HEK293 (cell line): ENCODE measurements at regions not wholly inside any gene's neighbourhood (a gene's known extent, or its start where the extent isn't known, plus 50 kb on each side); places are given as distances from the start of the nearest gene placed in this dataset.

ENCODE experiments used
- CTCF ChIA-PET: fragments of 350-600 bp; formaldehyde crosslinking; extraction: SDS; loops from one replicate; lab custom pipeline; 2021; ENCODE audit warnings: antibody characterized with exemption; lab: Yijun Ruan, JAX
- POLR2A ChIA-PET: fragments of 300-600 bp; formaldehyde crosslinking; extraction: SDS; loops from one replicate; lab custom pipeline; 2020; ENCODE audit warnings: antibody characterized with exemption, inconsistent platforms; lab: Yijun Ruan, JAX
- H3K27ac ChIP-seq: fragments of 200-500 bp; sonication (Bioruptor generic); 2 replicates; pipeline ENCODE4 v1.5.1; 2014; ENCODE audit warnings: low read depth, low read length, control low read depth, inconsistent platforms; ENCODE audit errors: extremely low read depth
- H3K36me3 ChIP-seq, 2 experiments: fragments of 200-500 bp in 1 of 2; sonication (Bioruptor generic) in 1 of 2; 1 replicate in 1 of 2; 2 replicates in 1 of 2; pipeline ENCODE4 v1.5.1; 2014 to 2017; ENCODE audit warnings: inconsistent platforms in 2 of 2, low read length in 2 of 2; ENCODE audit not compliant: control insufficient read depth in 2 of 2, insufficient read depth in 1 of 2
- H3K4me1 ChIP-seq: fragments of 200-500 bp; sonication (Bioruptor generic); 2 replicates; pipeline ENCODE4 v1.5.1; 2014; ENCODE audit warnings: mild to moderate bottlenecking, low read length, inconsistent platforms; ENCODE audit not compliant: control insufficient read depth, insufficient read depth
- H3K4me3 ChIP-seq: 2 replicates; pipeline ENCODE4 v1.5.1; 2011; ENCODE audit warnings: low read depth, mild to moderate bottlenecking, control low read depth, low read length, moderate library complexity
- H3K9me3 ChIP-seq: fragments of 200-500 bp; sonication (Bioruptor generic); 2 replicates; pipeline ENCODE4 v1.5.1; 2014; ENCODE audit warnings: low read depth, low read length, inconsistent platforms; ENCODE audit not compliant: control insufficient read depth, insufficient read depth
- KLF1 ChIP-seq: fragments of 450-650 bp; formaldehyde crosslinking; IDR thresholded peaks from 2 replicates; pipeline ENCODE4 v1.5.1; 2016; ENCODE audit warnings: missing biosample characterization, missing genetic modification characterization
- MYNN ChIP-seq: fragments of 450-650 bp; formaldehyde crosslinking; IDR thresholded peaks from 2 replicates; pipeline ENCODE4 v1.5.1; 2016; ENCODE audit warnings: missing biosample characterization, missing genetic modification characterization, borderline replicate concordance
- PATZ1 ChIP-seq: fragments of 450-650 bp; formaldehyde crosslinking; IDR thresholded peaks from 2 replicates; pipeline ENCODE4 v1.5.1; 2016; ENCODE audit warnings: missing biosample characterization, missing genetic modification characterization
- SALL2 ChIP-seq: fragments of 450-650 bp; formaldehyde crosslinking; IDR thresholded peaks from 2 replicates; pipeline ENCODE4 v1.5.0; 2017; ENCODE audit warnings: missing biosample characterization, mild to moderate bottlenecking, missing genetic modification characterization, borderline replicate concordance
- ZBTB1 ChIP-seq: fragments of 450-650 bp; formaldehyde crosslinking; IDR thresholded peaks from 2 replicates; pipeline ENCODE4 v1.5.1; 2016; ENCODE audit warnings: missing biosample characterization, missing genetic modification characterization
- ZBTB44 ChIP-seq: fragments of 450-650 bp; IDR thresholded peaks from 2 replicates; pipeline ENCODE4 v1.5.1; 2018; ENCODE audit warnings: missing biosample characterization, mild to moderate bottlenecking, missing genetic modification characterization
- ZFP41 ChIP-seq: fragments of 450-650 bp; formaldehyde crosslinking; IDR thresholded peaks from 2 replicates; pipeline ENCODE4 v1.5.1; 2016; ENCODE audit warnings: missing biosample characterization, missing genetic modification characterization, borderline replicate concordance
- ZNF140 ChIP-seq: fragments of 450-650 bp; formaldehyde crosslinking; IDR thresholded peaks from 2 replicates; pipeline ENCODE4 v1.5.1; 2016; ENCODE audit warnings: missing biosample characterization, missing genetic modification characterization
- ZNF157 ChIP-seq: fragments of 450-650 bp; formaldehyde crosslinking; IDR thresholded peaks from 2 replicates; pipeline ENCODE4 v1.5.1; 2016; ENCODE audit warnings: missing biosample characterization, missing genetic modification characterization
- ZNF184 ChIP-seq: fragments of 450-650 bp; IDR thresholded peaks from 2 replicates; pipeline ENCODE4 v1.5.1; 2018; ENCODE audit warnings: missing biosample characterization, mild to moderate bottlenecking, missing genetic modification characterization
- ZNF214 ChIP-seq: fragments of 450-650 bp; formaldehyde crosslinking; IDR thresholded peaks from 2 replicates; pipeline ENCODE4 v1.5.1; 2017; ENCODE audit warnings: missing biosample characterization, mild to moderate bottlenecking, missing genetic modification characterization, borderline replicate concordance
- ZNF223 ChIP-seq: fragments of 450-650 bp; formaldehyde crosslinking; IDR thresholded peaks from 2 replicates; pipeline ENCODE4 v1.5.1; 2016; ENCODE audit warnings: missing biosample characterization, missing genetic modification characterization
- ZNF311 ChIP-seq: fragments of 450-650 bp; formaldehyde crosslinking; IDR thresholded peaks from 2 replicates; pipeline ENCODE4 v1.5.1; 2017; ENCODE audit warnings: missing biosample characterization, missing genetic modification characterization, borderline replicate concordance
- ZNF335 ChIP-seq: fragments of 450-650 bp; formaldehyde crosslinking; conservative IDR thresholded peaks from 2 replicates; pipeline ENCODE4 v1.5.1; 2016; ENCODE audit warnings: missing biosample characterization, missing genetic modification characterization
- ZNF341 ChIP-seq: fragments of 450-650 bp; formaldehyde crosslinking; IDR thresholded peaks from 2 replicates; pipeline ENCODE4; 2016; ENCODE audit warnings: low read depth, missing biosample characterization, missing genetic modification characterization
- ZNF510 ChIP-seq: fragments of 450-650 bp; formaldehyde crosslinking; IDR thresholded peaks from 2 replicates; pipeline ENCODE4 v1.5.1; 2018; ENCODE audit warnings: mild to moderate bottlenecking, missing genetic modification characterization, missing biosample characterization; ENCODE audit not compliant: insufficient replicate concordance
- ZNF555 ChIP-seq: fragments of 450-650 bp; formaldehyde crosslinking; conservative IDR thresholded peaks from 2 replicates; pipeline ENCODE4 v1.5.1; 2017; ENCODE audit warnings: missing biosample characterization, mild to moderate bottlenecking, missing genetic modification characterization, inconsistent platforms
- ZNF558 ChIP-seq: fragments of 450-650 bp; formaldehyde crosslinking; IDR thresholded peaks from 2 replicates; pipeline ENCODE4 v1.5.1; 2016; ENCODE audit warnings: missing biosample characterization, missing genetic modification characterization
- ZNF610 ChIP-seq: fragments of 450-650 bp; formaldehyde crosslinking; IDR thresholded peaks from 2 replicates; pipeline ENCODE4 v1.5.1; 2016; ENCODE audit warnings: missing biosample characterization, missing genetic modification characterization, borderline replicate concordance
- ZNF707 ChIP-seq: fragments of 450-650 bp; formaldehyde crosslinking; IDR thresholded peaks from 2 replicates; pipeline ENCODE4 v1.5.1; 2016; ENCODE audit warnings: missing biosample characterization, missing genetic modification characterization

GRCh38 chr9:16248822-16249221, 621.6 kb downstream of the BNC2 start:
- Histone ChIP-seq H3K27ac (no peak overlapping the region), H3K9me3 (no peaks in the 10 kb centered on the region), H3K4me1 (no peaks in the 10 kb centered on the region), H3K4me3 (no peak overlapping the region), H3K36me3 (no peaks in the 10 kb centered on the region)
- CTCF ChIA-PET = interaction anchor here (1.4 kb wide), 1 partner anchor 8 kb away, joined by 4 read pairs; no protein-coding TSS in a partner anchor
- TF ChIP-seq ZFP41 (tag by site-specific recombination) (no peak), ZNF157 (no peak), ZNF184 (tag by site-specific recombination) (no peak), ZNF223 (tag by site-specific recombination) (no peak), ZNF311 (tag by site-specific recombination) (no peak), SALL2 (no peak)
- POLR2A ChIA-PET = no interaction called here

GRCh38 chr9:16252616-16253015, 617.9 kb downstream of the BNC2 start:
- TF ChIP-seq ZNF335 (tag by site-specific recombination) (no peak), MYNN (no peak), ZNF555 (no peak), KLF1 (tag by site-specific recombination) (0 out of 2 replicates have a peak, but pooled peaks have one; percentile 15), ZNF140 (tag by site-specific recombination) (no peak)
- H3K4me1 ChIP-seq = no peaks in the 10 kb centered on the region
- no peak overlapping the region for H3K4me3 ChIP-seq
- ChIA-PET POLR2A (no interaction called here), CTCF (interaction anchor here (0.6 to 0.8 kb wide), 2 partner anchors 10 to 631 kb away, joined by 3 to 4 read pairs; no protein-coding TSS in a partner anchor)
- no peaks in the 10 kb centered on the region for H3K36me3 ChIP-seq
- no peaks in the 10 kb centered on the region for H3K9me3 ChIP-seq
- no peak overlapping the region for H3K27ac ChIP-seq

GRCh38 chr9:16254674-16255073, 615.8 kb downstream of the BNC2 start:
- CTCF ChIA-PET = interaction anchor here (0.8 to 1.2 kb wide), 2 partner anchors 9 to 50 kb away, joined by 3 read pairs; no protein-coding TSS in a partner anchor
- Histone ChIP-seq H3K36me3 (no peaks in the 10 kb centered on the region), H3K4me3 (no peak overlapping the region), H3K27ac (no peak overlapping the region), H3K4me1 (no peaks in the 10 kb centered on the region), H3K9me3 (no peaks in the 10 kb centered on the region)
- POLR2A ChIA-PET = interaction anchor here (0.5 kb wide), 1 partner anchor 482 kb away, joined by 3 read pairs; no protein-coding TSS in a partner anchor
- TF ChIP-seq ZBTB1 (tag by site-specific recombination) = no peak
- TF ChIP-seq ZNF610 (tag by site-specific recombination) = no peak
- TF ChIP-seq ZNF707 (tag by site-specific recombination) = no peak
- TF ChIP-seq ZNF558 (tag by site-specific recombination) = no peak
- no peak for TF ChIP-seq ZBTB44 (tag by site-specific recombination)
- no peak for TF ChIP-seq ZNF341 (tag by site-specific recombination)
- no peak for TF ChIP-seq ZNF311 (tag by site-specific recombination)
- no peak for TF ChIP-seq ZNF510 (tag by site-specific recombination)
- TF ChIP-seq PATZ1 (tag by site-specific recombination) = no peak
- TF ChIP-seq ZNF214 (tag by site-specific recombination) = no peak
